ENCODE measurements at regions not wholly inside any gene's neighbourhood (a gene's known extent, or its start where the extent isn't known, plus 50 kb on each side); places are given as distances from the start of the nearest gene placed in this dataset.

GRCh38 chr21:19870682-19871081 is 1127.5 kb upstream of the NCAM2 start:
- DNase-seq, result no peak

- no peak for DNase-seq
These were observed 1123.7 kb upstream of the NCAM2 start for GRCh38 chr21:19874521-19874920.

GRCh38 chr21:19878133-19878532 is 1120.1 kb upstream of the NCAM2 start:
- DNase-seq, result no peak

- DNase-seq, result no peak
These were observed 1098.6 kb upstream of the NCAM2 start for GRCh38 chr21:19899645-19900044.

- no peak for DNase-seq
These were observed 1098.1 kb upstream of the NCAM2 start for GRCh38 chr21:19900149-19900548.

- DNase-seq, result no peak
These were observed 1089.8 kb upstream of the NCAM2 start for GRCh38 chr21:19908390-19908789.

GRCh38 chr21:19914028-19914427 is 1084.2 kb upstream of the NCAM2 start:
- DNase-seq, result no peak

GRCh38 chr21:19921211-19921610 is 1077.0 kb upstream of the NCAM2 start:
- DNase-seq, result no peak

- DNase-seq, result no peak
These were observed 1076.1 kb upstream of the NCAM2 start for GRCh38 chr21:19922122-19922521.

- DNase-seq, result no peak
These were observed 1062.7 kb upstream of the NCAM2 start for GRCh38 chr21:19935467-19935866.

GRCh38 chr21:19937619-19938018 is 1060.6 kb upstream of the NCAM2 start:
- DNase-seq, result no peak

- no peak for DNase-seq
These were observed 1056.6 kb upstream of the NCAM2 start for GRCh38 chr21:19941626-19942025.

GRCh38 chr21:19950347-19950746 is 1047.9 kb upstream of the NCAM2 start:
- DNase-seq, result no peak

GRCh38 chr21:19969156-19969555 is 1029.1 kb upstream of the NCAM2 start:
- DNase-seq, result no peak

- no peak for DNase-seq
These were observed 1016.3 kb upstream of the NCAM2 start for GRCh38 chr21:19981938-19982337.

- no peak for DNase-seq
These were observed 1011.8 kb upstream of the NCAM2 start for GRCh38 chr21:19986396-19986795.

- DNase-seq, result no peak
These were observed 1010.5 kb upstream of the NCAM2 start for GRCh38 chr21:19987671-19988070.

- no peak for DNase-seq
These were observed 1005.7 kb upstream of the NCAM2 start for GRCh38 chr21:19992540-19992939.

- DNase-seq, result no peak
These were observed 1004.9 kb upstream of the NCAM2 start for GRCh38 chr21:19993268-19993667.

GRCh38 chr21:19995253-19995652 is 1003.0 kb upstream of the NCAM2 start:
- DNase-seq, result no peak

GRCh38 chr21:19998453-19998852 is 999.8 kb upstream of the NCAM2 start:
- DNase-seq, result no peak

- DNase-seq, result no peak
These were observed 998.6 kb upstream of the NCAM2 start for GRCh38 chr21:19999369-20000272.

- no peak for DNase-seq
These were observed 993.8 kb upstream of the NCAM2 start for GRCh38 chr21:20004367-20004766.

- no peak for DNase-seq
These were observed 987.5 kb upstream of the NCAM2 start for GRCh38 chr21:20010691-20011200.

- no peak for DNase-seq
These were observed 984.4 kb upstream of the NCAM2 start for GRCh38 chr21:20013851-20014250.

Measured in dermis blood vessel endothelial cell (primary cell).